ENCODE measurements at regions not wholly inside any gene's neighbourhood (a gene's known extent, or its start where the extent isn't known, plus 50 kb on each side); places are given as distances from the start of the nearest gene placed in this dataset.

DNA sequence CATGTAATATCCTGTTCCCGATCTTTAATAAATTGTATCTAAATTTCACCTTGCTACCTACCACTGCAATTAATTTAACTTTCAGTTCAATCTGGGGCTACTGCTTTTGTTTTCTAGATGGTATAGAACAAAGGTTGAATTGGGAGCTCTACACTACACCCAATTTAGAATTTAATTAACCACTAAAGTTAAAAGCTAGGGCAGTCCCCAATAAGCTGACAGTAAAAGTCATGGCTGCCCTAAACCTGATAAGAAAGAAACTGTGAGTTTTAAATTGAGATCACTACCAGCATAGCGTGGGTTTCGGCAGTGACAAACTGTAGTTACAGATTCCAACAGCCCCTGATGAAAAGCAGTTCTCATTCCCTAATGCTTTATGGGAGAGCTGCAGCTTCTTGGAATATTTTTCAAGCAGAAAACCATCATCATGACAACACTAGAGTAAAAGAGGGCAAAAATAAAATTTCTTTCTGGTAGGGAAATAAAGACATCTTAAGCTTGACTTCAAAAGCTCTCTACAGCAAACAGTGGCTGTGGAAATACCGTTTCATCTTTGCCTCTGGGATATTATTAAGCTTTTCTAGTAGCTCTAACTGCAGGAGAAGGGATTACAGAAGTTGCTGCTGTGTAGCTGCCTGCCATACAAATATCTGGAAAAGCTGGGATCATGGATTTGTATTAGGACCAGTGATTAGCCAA, 1372.1 kb downstream of the EPHA7 start:
- no peak for DNase-seq (ENCODE audit: low read depth)

DNA sequence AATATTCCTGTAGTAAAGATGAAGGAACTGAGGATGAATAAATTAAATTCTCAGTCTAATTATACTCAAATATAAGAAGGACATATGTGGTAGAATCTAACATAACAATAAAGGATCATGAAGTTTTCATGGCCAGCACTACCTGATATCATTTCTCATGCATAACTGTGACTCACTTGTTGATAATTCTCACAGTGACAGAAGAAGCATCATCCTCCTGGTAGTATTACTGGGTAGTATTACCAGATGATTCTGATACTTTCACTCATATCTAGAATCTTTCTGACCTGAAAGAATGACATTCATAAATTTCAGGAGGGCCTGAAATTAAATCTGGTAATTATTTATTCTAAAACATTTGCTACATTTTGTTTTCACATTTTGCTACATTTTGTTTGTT, 1375.0 kb downstream of the EPHA7 start:
- no peak for DNase-seq (ENCODE audit: low read depth)

DNA sequence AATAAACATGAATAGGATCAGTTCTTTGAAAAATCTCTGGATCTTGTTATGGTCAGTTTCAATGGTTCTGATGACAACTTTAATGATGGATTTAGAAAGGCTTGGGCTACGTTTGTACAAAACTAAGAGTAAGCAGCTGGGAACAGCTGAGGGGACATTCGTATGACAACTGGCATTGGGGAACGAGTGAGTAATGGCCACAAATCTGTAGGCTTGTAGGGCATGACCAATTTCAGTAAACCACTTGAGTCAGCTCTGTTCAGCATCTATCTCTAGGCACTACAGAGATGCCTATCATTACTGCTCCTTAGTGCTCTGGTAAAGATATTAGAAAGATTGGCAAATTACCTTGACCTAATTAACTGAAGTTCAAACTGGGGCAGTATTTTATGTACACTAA, 1375.6 kb downstream of the EPHA7 start:
- no peak for DNase-seq (ENCODE audit: low read depth)

DNA sequence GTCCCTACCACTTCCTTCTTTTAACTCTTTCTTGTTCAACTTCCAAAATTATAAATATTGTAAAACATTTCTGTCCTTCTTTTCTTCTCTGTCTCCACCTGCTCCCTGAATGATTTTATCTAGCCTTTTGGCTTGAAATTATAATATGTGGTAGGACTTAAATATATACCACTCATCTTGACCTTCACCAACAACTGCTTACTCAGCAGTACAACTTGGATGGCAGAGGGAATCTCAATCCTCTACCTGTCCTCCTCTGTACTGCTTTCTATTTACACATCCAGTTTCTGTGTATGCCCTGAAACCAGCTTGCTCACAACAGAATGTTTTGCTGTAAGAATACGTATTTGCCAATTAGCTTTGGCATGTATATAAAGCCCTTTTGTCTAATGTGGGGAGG, 1392.5 kb downstream of the EPHA7 start:
- no peak for DNase-seq (ENCODE audit: low read depth)

DNA sequence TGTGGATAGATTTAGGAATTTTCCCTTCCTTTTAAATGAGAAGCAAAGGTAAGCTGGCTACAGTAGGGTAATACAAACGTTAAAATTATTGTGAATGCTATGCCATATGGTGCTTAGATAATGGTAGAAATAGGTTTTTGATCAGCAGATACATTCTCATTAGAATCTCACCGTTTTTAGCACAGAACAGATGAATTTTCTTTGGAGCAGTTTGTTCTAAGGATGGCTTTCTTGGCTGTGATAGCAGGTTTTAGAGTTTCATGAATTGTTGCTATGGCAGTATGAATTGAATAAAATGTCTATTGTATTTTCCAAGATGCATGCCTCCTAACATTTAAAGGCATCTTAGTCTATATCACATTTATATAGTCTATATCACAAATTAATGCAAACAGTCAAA, 1394.5 kb downstream of the EPHA7 start:
- no peak for DNase-seq (ENCODE audit: low read depth)

DNA sequence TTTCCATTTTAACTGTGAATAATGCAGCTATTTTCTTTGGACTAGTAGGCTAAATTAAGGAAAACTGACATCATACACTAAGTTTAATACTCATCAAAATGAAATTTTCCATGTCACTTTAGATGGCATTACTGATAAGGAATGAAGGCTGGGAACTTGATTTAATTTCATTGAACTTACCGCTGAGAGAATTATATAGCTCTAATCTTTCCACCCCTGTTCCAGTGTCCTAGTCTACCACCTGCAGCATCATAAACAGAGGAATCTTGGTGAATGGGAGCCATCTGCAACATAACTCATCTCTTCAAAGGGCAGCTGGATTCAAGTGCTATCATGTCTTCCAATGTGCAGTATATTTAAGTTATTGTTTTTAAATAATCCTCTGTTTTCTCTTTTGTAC, 1395.2 kb downstream of the EPHA7 start:
- DNase-seq (ENCODE audit: low read depth): no peak

DNA sequence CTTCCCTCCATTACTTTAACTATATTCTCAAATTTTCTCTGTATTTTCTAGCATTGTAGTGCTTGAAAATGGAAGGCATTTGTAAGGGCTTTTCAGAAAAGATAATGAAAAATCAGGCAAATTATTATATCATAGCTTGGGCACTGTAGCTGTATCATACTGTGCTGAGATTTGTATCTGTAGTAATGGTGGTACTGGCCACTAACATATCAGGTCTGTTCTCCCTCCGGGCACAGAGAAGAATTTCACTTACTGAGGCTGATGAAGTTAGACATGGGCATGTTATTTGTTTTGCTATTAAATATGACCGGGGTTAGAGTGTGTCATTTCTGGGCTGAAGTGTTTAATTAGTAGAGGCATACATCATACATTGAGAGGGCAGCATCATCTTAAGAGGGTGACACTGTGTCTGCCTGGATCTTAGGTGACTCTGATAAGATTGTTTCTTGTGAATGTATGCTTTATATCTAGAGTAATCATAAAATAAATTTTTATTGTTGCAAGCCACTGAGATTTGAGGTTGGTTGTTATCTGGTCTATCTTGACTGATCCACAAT, 1395.9 kb downstream of the EPHA7 start:
- DNase-seq (ENCODE audit: low read depth): no peak

DNA sequence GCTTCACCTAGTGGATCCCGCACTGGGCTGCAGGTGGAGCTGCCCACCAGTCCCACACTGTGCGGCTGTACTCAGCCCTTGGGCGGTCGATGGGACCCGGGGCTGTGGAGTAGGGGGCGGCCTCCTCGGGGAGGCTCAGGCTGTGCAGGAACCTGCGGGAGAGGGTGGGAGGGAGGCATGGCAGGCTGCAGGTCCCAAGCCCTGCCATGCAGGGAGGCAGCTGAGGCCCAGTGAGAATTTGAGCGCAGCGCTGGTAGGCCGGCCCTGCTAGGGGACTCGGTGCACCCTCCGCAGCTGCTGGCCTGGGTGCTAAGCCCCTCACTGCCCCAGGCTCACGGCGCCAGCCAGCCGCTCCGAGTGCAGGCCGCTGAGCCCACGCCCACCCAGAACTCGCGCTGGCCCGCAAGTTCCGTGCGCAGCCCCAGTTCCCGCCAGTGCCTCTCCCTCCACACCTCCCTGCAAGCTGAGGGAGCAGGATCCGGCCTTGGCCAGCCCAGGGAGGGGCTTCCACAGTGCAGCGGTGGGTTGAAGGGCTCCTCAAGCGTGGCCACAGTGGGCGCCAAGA, 1407.6 kb downstream of the EPHA7 start:
- no peak for DNase-seq (ENCODE audit: low read depth)

DNA sequence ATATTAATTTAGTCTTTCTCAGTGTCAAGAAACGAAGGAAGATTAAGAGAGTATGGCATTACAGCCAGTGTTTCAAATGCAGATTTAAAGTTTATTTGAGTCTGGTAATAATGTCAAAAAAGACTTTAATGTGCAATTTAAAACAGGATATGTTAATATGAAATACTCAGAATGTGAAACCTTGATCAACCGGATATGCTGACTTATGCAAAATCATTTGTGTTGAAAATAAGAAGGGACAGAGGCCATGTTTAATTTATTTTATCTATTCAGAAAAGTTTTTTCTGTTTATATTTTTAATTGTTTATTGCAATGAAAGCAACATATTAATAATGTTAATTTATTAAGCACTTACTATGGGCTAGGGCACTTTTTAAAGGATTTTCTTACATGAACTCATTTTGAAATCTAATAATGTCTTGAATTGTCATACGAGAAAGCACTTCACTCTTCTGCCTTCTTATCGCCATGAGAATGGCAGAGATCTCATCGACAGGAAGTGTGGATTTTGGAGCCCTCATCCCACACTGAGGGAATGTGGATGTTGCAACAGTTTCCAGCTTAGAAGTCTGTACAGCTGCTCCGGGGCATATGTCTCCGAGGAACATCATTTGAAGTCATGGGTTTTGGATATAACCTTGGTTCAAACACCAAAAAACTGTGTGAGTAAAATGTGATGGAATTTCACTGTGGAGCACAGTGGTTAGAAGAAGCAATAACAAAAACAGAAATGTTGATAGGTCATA, 1410.4 kb downstream of the EPHA7 start:
- DNase-seq (ENCODE audit: low read depth): no peak

DNA sequence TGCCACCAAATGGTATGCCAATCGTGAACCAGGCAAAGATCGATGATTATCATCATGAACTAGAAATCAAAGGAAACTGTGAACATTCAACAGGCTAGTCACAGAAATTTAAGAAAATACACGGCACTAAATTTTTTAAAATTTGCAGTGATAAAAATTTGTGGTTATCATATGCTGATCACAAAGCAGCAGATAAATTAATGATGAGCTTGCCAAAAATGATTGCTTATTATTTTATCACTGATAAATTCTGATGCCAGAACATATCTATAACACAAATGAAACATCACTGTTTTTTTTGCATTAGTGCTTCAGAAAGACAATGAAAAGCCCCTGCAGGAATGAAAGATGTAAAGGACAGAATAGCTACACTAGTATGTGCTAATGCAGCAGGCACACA, 1413.2 kb upstream of the MAP3K7 start:
- DNase-seq (ENCODE audit: low read depth): no peak

DNA sequence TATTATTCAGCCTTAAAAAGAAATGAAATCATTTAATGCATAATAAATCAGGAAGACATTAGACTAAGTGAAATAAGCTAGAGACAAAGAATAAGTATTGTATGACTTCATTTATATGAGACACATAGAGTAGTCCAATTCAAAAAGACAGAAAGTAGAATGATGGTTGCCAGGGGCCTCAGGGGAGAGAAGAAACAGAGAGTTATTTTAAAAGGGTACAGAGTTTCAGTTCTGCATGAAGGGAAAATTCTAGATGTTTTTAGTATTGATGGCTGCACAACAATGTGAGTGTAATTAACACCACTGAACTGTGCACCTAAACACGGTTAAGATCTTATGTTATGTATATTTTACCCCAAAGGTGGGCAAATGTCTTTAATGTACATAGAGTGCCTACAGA, 1407.9 kb upstream of the MAP3K7 start:
- DNase-seq (ENCODE audit: low read depth): no peak

DNA sequence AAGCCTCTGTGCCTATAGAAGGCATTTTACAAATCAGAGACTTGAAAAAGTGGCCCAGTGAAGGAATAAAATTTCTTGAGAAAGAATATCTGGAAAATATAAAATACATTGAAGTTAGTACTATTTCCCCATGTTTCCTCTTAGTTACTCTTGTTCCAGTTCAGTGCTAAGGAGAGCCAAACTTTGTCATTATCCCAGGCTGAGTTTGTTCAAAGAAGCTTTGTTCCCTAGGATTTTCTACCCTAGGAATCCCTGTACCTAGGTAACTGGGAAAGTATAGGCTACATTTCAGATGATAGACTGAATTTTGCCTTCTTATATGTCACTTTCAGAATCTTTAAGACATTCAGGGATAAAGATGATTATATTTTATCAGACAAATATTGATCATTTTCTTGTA, 1395.7 kb upstream of the MAP3K7 start:
- DNase-seq (ENCODE audit: low read depth): no peak

DNA sequence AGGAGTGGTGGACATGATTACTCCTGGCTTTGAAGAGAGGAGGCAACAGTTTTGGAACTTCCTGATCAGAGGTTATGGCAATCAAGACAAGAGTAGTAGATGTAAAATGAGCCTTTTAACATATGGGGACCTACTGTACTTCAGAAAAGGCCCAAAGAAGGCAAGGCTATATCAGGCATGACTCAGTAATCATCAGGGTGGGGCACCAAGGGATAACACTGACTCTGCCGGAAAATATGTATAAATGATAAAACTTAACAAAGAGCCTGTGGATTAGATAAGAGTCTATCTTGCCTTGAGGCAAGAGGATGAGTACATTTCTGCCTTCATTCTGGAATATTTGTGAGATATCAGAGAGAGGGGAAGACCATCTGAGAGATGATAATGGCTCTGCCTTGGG, 1389.9 kb upstream of the MAP3K7 start:
- no peak for DNase-seq (ENCODE audit: low read depth)

DNA sequence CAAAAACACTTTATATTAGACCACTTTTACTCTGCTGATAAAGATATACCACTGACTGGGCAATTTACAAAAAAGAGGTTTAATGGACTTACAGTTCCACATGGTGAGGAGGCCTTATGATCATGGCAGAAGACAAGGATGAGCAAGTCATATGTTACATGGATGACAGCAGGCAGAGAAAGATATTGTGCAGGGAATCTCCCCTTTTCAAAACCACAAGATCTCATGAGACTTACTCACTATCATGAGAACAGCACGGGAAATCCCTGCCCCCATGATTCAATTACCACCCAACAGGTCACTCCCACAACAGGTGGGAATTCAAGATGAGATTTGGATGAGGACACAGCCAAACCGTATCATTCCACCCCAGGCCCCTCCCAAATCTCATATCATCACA, 1383.8 kb upstream of the MAP3K7 start:
- DNase-seq (ENCODE audit: low read depth): no peak

DNA sequence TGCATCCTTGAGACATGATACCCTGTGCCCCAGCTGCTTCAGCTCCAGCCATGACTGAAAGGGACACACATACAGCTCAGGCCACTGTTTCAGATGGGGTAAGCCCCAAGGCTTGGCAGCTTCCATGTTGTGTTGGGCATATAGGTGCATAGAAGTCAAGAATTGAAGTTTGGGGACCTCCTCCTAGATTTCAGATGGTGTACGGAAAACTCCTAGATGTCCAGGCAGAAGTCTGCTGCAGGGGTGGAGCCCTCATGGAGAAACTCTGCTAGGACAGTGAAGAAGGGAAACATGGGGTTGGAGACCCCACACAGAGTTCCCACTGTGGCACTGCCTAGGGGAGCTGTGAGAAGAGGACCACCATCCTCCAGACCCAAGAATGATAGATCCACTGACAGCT, 1379.0 kb upstream of the MAP3K7 start:
- DNase-seq (ENCODE audit: low read depth): no peak

DNA sequence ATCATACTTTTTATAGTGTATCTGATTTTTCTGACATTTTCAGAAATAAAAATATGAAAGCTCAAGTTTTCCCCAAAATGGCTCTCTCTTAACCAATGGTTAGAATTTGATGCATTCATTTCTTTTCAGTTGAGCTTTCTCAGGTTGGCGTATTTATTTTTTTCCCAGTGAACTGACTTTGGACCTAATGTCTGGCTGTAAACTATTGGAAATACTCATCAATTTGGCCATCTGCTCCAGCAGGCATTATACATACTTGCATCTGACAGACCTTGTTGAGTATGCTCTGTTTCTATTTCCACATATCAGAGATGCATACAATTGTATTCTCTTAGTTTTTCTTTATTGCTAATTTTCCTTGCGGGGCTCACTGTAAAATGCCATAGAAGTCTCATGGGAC, 1374.8 kb upstream of the MAP3K7 start:
- no peak for DNase-seq (ENCODE audit: low read depth)

DNA sequence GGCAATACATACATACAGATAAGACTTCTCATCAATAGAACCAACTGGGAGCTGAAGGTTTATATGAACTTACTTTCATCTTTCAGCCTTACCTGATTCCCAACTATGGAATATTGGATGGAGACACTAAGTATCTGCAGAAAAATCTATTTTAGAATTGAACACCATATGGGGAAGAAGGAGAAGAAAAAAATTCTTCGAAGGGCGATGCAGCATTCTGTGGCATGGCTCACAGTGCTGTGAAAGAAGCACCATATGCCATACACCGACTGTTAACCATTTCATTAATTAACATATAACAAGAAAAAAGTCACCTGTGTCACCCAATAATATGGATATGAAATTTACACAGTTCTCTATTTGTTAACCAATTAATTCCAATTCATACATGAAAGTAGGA, 1374.4 kb upstream of the MAP3K7 start:
- no peak for DNase-seq (ENCODE audit: low read depth)

DNA sequence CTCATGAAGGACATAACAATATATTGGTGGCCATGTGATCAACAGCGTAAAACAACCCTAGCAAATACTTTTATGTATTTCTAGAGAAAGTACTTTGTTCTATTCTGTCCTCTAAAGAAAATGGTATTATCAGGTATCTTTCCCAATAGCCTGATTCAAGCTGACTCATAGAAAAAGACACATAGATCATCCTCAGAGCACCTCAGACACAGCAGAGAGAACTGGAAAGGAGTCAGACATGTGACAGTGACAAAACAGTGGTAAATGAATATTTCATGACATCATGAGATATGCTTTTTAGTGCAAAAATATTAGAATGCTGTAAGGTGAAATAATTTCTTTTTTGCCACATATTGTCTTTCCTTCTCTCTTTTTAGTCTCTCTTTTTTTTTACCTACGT, 1355.0 kb upstream of the MAP3K7 start:
- no peak for DNase-seq (ENCODE audit: low read depth)

DNA sequence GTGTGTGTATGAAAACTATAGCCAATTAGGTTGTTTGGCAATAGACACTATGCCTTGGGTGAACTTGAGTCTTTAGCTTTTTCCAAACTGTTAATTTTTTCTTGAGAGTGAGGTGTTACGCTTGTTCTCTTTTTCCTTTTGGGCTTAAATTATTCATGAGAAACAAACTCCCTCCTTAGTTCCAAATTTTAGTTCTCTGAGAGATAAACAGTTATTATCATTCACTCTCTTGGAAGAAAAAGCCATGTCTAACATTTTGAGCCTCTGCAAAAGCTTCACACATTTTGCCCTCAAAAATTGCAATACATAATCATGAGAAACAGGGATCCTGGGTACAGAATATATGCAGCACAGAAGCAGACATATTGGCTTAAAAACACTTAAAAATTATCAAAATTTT, 1353.9 kb upstream of the MAP3K7 start:
- no peak for DNase-seq (ENCODE audit: low read depth)

DNA sequence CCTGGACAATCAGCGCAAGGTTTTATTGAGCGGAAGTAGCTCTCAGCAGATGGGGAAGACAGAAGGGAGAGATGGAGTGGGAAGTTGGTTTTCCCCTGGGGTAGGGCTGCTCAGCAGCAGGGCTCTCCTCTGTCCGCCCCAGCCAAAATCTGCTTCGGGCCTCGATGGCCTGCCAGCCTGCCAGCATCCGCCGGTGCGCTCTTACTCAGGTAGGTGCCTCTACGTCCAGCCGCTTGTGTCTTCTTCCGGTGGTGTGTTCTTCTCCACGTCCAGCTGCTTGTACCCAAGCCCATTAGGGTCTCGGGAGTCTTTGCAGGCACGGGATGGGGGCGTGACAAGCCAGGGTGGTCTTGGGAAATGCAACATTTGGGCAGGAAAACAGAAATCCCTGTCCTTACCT, 1340.0 kb upstream of the MAP3K7 start:
- no peak for DNase-seq (ENCODE audit: low read depth)

DNA sequence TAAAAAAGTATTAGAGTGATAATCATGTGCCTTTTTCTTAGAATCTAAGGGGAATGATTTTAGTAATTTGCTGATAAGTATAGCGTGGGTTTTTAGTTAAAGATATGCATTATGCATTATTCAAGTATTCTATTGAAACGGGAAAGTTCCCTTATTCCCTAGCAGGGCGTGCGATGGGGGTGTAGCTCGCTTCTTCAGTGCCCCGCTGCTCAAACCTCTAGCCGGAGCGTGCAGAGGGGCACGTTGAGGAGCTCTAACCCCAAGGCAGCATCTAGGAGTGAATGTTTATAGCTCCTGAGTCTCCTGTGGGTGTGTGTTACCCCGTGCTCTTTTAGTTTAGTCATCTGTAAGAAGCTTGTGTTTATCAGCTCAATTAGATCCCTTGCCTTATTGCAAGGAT, 1339.5 kb upstream of the MAP3K7 start:
- no peak for DNase-seq (ENCODE audit: low read depth)

DNA sequence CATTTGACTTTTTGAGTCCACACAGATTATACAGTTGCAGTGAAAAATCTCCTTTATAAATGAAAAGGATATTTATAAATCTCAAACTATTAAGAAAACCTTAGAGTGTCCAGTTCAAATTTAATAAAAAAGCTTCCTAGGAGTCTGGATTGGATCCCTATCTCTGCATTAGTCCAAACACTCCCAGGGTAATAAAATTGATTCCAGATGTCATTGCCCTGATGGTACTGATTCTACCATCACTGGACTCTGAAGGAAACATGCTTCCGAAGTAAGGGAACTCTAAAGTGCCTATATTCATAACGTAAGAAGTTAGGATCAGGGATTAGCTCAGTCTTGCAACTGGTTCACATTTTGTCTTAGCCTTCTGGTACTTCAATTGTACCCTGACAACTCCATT, 1325.1 kb upstream of the MAP3K7 start:
- DNase-seq (ENCODE audit: low read depth): no peak

DNA sequence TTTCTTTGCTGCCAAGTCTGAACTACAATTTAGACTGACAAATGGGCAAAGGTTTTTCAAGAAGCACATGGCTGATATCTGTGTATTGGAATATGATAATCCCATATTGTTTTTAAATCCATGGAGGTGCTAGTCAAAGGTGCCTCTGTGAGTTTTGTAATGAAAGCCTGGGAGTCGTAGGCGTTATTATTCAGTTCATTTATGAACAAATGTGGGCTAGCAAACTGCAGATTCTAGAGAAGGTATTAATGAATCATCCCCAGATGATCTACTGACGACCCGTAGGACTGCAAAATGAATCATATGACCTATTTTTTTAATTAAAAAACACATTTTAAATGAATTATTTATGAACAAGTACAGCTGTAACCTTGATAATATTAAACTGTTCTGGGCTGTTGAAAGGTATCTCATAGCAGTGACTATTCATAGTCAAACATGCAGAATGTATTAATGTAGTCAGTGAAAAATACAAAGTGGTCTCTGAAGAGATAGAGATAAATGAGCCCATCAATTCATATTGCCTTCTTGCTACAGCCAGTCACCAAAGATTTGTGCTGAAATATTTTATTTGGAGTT, 1317.8 kb upstream of the MAP3K7 start:
- DNase-seq (ENCODE audit: low read depth): no peak
